ENCODE measurements at regions not wholly inside any gene's neighbourhood (a gene's known extent, or its start where the extent isn't known, plus 50 kb on each side); places are given as distances from the start of the nearest gene placed in this dataset.

DNA sequence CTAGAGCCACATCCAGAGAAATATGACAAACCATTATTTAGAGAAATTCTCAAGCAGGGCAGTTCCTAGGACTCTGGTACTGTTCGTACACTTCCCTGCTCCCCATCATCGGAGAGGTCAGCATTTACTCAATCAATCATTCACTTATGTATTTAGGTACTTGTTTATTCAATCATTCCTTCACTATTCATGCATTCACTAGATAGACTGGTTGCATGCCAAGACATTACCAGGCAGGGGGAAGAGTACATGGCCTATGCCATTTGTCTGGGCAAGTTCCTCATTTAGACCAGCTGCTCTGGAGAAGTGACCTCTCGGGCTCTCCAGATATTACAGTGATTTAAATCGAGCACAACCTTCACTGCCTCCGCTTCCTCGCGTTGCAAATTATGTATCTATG, 603.4 kb downstream of the KCNJ2 start:
- DNase-seq (ENCODE audit: insufficient read length, low spot score) (no peak), FAIRE-seq (no peak)

DNA sequence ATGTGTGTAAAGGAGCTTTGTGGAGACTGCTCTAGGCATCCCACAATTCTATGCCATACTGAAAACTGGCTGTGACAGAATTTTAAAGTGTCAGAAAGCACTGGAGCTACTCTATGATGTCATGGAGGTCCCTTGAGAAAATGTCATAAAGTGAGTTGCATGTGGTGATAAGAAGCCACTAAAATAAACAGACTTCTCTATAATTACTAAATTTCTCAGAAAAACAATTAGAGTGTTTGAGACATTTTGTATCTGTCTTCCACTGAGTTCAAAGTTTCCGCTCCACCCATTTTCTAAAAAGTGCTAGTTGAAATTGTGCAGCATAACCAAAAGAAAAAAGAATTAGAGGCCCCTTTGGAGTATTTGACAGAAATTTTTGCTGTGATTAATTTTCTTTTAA, 603.9 kb downstream of the KCNJ2 start:
- DNase-seq (ENCODE audit: insufficient read length, low spot score) (no peak), FAIRE-seq (no peak)

DNA sequence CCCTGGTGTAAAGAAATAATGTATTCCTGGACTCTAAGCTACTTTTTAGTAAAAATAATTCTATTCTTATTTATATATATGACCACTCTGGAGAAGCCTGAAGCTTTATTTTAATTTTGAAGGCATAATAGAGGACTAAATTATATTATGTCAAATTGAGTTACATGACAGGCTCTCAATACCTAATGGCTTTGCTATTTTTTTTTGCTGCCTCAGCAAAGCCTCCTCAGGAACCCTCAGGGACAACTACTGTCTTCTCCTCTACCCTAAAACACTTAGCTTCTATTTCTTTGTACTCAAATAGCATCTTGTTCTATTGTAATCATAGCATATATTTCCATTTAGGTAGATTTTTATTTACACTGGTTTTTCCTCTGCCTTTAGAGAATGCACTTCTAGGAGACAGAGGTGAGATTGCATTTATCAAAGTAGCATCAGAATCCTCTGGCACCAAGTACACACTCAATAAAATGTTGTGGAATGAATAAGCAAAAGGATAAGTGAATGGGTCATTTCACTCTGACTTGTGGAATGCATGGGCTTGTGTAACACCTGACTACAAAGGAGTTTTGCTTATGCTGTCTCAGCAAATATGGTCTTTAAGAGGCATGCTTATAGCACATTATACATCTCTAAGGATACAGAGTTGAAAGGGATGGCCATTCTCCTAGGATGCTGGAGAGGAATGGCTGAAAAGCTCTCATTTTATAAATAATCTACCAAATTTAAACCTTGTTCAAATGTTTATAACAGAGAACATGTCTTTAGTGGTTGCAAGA, 605.2 kb downstream of the KCNJ2 start:
- no peak for DNase-seq (ENCODE audit: insufficient read length, low spot score)
- no peak for FAIRE-seq

GRCh38 chr17:70775679-70776078, 606.3 kb downstream of the KCNJ2 start:
- DNase-seq (ENCODE audit: insufficient read length, low spot score) (no peak), FAIRE-seq (no peak)

DNA sequence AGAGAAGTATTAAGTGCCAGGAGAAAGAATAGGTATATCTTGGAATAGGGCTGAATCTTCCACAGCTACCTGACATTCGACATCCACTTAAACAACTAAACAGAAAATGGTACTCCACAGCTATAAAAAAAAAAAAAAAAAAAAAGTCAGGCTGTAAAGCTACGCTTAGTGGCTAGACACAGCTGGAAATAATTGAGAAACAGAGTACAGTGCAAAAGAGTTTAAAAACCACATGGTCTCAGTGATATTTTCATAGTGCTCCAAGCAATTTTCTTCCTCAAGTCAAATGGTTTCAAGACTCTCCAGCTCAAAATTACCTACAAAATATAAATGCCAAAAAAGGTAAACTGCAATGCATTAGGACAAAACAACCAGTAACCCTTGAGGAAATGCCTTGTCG, 607.1 kb downstream of the KCNJ2 start:
- no peak for FAIRE-seq
- DNase-seq (ENCODE audit: insufficient read length, low spot score): no peak

GRCh38 chr17:70780031-70780430, 610.7 kb downstream of the KCNJ2 start:
- DNase-seq (ENCODE audit: insufficient read length, low spot score) (no peak), FAIRE-seq (no peak)

- no peak for FAIRE-seq
These were observed 616.7 kb downstream of the KCNJ2 start for GRCh38 chr17:70786081-70786480.

GRCh38 chr17:70787721-70788300, 618.5 kb downstream of the KCNJ2 start:
- FAIRE-seq (no peak), DNase-seq (ENCODE audit: insufficient read length, low spot score) (no peak)

More at GRCh38 chr17:70786081-70786480, 616.7 kb downstream of the KCNJ2 start:
- DNase-seq (ENCODE audit: insufficient read length, low spot score): no peak

GRCh38 chr17:70791748-70792443, 622.6 kb downstream of the KCNJ2 start:
- DNase-seq (ENCODE audit: insufficient read length, low spot score) (no peak), FAIRE-seq (no peak)

GRCh38 chr17:70794738-70795137, 625.4 kb downstream of the KCNJ2 start:
- DNase-seq (ENCODE audit: insufficient read length, low spot score): no peak
- no peak for FAIRE-seq

- DNase-seq (ENCODE audit: insufficient read length, low spot score): no peak
- FAIRE-seq: no peak
These were observed 626.3 kb downstream of the KCNJ2 start for GRCh38 chr17:70795620-70796019.

DNA sequence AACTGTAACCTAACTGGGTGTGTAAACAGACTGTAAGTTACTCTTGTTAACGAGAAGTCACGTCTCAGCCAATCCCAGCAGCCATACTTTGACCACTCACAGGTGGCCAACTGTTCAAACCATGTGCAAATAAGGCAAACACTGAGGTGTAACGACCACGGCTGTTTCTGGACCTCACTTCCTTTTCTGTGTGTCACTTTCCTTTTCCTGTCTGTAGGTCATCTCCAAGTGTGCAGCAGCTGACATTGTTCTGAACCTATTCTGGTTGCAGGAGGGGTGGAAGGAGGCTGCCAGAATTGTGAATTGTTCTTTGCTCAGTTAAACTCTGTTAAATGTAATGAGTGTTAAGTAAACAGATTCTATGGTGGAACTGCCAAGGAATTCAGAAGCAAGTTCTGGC, 627.4 kb downstream of the KCNJ2 start:
- FAIRE-seq (no peak), DNase-seq (ENCODE audit: insufficient read length, low spot score) (no peak)

GRCh38 chr17:70797166-70797565, 627.8 kb downstream of the KCNJ2 start:
- no peak for FAIRE-seq

GRCh38 chr17:70804161-70804560, 634.8 kb downstream of the KCNJ2 start:
- DNase-seq (ENCODE audit: insufficient read length, low spot score): no peak
- FAIRE-seq: no peak

More at GRCh38 chr17:70797166-70797565, 627.8 kb downstream of the KCNJ2 start:
- DNase-seq (ENCODE audit: insufficient read length, low spot score): no peak

DNA sequence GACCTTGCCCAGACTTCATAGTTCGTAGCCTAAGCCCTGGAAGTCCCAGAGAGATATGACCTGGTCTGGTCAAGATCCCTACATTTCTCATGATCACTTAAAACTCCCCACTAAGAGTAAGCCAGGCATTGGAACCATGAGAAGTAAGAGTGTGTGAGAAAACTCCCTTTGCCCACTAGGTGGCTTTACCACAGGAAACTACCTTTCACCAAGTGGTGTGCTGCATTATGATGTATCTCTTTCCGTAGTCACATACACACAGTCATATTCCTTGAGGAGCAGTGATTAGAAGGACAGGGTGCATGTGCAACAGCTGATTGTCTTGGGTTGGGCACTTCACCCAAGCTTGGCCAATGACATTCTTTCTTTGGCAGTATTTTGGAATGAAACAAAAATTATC, 639.3 kb downstream of the KCNJ2 start:
- FAIRE-seq (peak; percentile 36), DNase-seq (ENCODE audit: insufficient read length, low spot score) (no peak)

DNA sequence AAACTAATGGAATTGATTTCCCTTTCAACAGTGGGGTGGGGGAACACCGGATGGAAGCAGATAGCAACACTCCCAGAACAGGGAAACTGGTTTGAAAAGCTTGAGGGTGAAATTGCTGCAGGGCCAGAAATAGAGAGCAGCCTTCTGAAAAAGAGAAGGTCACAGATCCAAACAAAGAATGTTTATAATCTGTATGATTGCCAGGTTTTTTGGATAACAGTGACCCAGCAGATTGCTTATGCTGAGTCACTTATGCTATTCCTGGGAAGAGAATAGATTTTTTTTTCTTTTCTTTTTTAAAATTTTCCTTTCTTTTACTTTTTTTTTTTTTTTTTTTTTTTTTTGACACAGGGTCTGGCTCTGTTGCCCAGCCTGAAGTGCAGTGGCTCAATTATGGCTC, 641.3 kb downstream of the KCNJ2 start:
- DNase-seq (ENCODE audit: insufficient read length, low spot score) (no peak), FAIRE-seq (no peak)

DNA sequence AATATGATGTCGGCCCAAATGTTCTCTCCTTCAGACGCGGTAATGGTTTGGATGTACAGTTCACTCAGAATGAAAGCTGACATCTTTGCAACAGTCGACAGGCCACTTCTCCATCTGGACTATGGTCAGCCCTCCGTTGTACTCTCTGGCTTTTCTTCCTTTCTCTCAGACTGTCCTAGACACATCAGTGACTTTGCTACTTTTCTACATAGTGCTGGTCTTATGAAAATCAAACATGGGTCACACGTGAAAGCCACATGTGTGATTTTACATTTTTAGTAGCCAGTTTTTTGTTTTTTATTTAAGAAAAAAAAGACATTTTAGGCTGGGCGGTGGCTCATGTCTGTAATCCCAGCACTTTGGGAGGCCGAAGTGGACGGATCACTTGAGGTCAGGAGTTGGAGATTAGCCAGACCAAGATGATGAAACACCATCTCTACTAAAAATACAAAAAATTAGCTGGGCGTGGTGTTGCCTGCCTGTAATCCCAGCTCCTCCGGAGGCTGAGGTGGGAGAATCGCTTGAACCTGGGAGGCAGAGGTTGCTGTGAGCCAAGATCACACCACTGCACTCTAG, 644.1 kb downstream of the KCNJ2 start:
- FAIRE-seq (no peak), DNase-seq (ENCODE audit: insufficient read length, low spot score) (no peak)

DNA sequence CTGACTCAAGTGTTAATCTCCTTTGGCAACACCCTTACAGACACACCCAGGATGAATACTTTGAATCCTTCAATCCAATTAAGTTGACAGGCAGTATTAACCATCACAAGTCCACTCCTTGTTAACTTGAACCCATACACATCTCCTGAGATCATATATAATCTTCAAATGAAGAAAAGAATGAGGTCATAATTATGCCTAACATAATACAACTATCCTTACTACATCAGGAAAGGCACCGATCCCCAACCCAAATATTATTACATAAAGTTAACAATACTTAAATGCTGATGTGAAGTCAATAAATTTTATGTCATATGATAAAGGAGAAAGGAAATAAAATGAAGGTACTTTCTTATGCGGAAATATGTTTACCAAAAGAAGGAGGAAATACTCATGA, 649.9 kb downstream of the KCNJ2 start:
- FAIRE-seq: no peak
- DNase-seq (ENCODE audit: insufficient read length, low spot score): no peak

DNA sequence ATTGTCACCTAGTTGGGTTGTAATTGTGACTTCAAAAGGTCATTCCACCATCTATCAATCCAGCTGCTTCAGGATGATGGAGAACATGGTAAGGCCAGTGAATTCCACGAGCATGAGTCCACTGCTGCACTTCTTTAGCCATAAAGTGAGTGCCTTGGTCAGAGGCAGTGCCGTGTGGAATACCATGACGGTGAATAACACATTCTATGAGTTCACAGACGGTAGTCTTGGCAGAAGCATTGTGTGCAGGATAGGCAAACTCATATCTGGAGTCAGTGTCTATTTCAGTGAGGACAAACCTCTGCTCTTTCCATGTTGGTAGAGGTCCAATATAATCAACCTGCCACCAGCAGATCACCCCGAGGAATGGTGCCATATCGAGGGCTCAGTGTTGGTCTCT, 650.9 kb downstream of the KCNJ2 start:
- FAIRE-seq: no peak
- no peak for DNase-seq (ENCODE audit: insufficient read length, low spot score)

GRCh38 chr17:70825321-70826125, 656.2 kb downstream of the KCNJ2 start:
- DNase-seq (ENCODE audit: insufficient read length, low spot score): no peak
- FAIRE-seq: no peak

DNA sequence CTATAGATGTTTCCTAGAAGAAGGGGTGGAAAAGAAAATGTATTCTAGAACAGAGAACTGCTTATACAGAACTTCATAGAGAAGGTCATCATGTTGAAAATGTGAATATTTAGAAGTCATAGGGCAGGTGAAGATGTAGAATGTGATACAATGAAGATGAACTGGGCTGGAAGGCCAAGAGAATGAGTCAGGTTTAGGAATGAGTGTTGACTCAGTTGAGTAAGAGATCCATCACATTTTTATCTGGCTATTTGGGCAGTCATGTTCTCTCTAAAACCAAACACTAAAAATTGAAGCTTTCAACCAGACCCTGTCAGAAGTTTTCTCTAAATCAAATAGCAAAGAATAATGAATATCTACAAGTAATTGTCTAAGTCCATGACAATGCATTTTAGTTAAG, 660.5 kb downstream of the KCNJ2 start:
- FAIRE-seq: no peak
- no peak for DNase-seq (ENCODE audit: insufficient read length, low spot score)
